Memory B cell (primary cell): ENCODE measurements at regions not wholly inside any gene's neighbourhood (a gene's known extent, or its start where the extent isn't known, plus 50 kb on each side); places are given as distances from the start of the nearest gene placed in this dataset.

Experiments used
- ATAC-seq: fragments of 150-1000 bp; cut with Tn5 transposase; 2 replicates; pipeline ENCODE4 v1.10.0; 2021; ENCODE audit warnings: low read depth, mild to moderate bottlenecking, moderate library complexity
- DNase-seq, 2 donors: peaks; one replicate each; pipeline ENCODE4 v3.0.0; 2022; ENCODE audit warnings: low spot score in 2 of 2
- H3K27ac Mint-ChIP-seq: one replicate; pipeline ENCODE4 v1.8.0; 2022; ENCODE audit warnings: mild to moderate bottlenecking, moderate library complexity, mixed read lengths
- H3K27me3 Mint-ChIP-seq: one replicate; pipeline ENCODE4 v1.8.0; 2022; ENCODE audit warnings: mixed read lengths
- H3K36me3 Mint-ChIP-seq: one replicate; pipeline ENCODE4 v1.8.0; 2022; ENCODE audit warnings: mild to moderate bottlenecking, mixed read lengths
- H3K4me1 Mint-ChIP-seq: one replicate; pipeline ENCODE4 v1.8.0; 2022; ENCODE audit warnings: mixed read lengths
- H3K4me3 Mint-ChIP-seq: one replicate; pipeline ENCODE4 v1.8.0; 2022; ENCODE audit warnings: mild to moderate bottlenecking, moderate library complexity, mixed read lengths
- H3K9me3 Mint-ChIP-seq: one replicate; pipeline ENCODE4 v1.8.0; 2022; ENCODE audit warnings: mixed read lengths

DNA sequence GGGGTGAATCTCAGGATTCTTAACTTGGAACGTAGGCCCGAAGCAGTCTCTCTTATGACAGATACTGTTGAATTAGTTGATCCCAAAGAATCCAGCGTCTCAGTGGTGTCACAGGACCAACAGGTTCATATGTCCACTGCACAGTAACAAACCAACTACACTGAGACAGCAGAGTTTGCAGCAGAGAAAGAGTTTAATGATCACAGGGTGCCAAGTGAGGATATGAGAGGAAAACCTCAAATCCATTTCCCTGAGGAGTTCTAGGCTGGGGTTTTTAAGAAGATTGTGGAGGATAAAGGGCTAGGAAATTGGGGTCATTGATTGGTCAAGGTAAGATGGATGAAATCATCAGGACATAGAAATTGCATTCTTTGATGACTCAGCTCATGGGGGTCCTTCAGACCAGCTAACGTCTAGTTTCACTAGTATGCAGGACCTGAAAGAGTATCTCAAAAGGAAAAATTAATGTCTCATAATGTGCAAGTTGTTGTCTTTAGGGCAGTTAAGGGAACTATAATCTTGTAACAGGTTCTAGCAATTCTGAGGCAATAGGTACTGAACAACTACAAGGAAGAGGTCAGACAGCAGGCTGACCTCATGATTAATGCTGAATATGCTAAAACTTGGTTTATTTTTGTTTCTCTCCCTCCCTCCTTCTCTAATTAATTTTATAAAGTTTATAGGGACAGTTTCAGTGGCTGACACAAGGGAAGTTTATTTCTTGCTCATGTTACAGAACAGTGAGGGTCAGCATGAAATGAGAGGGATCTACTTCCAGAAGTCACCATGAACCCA, 310.9 kb upstream of the NEBL start:
- H3K36me3 Mint-ChIP-seq = no peaks in the 10 kb centered on the region
- no peaks in the 10 kb centered on the region for H3K4me1 Mint-ChIP-seq
- no peak for ATAC-seq
- peaks cover 4% of the 10 kb centered on the region for H3K27me3 Mint-ChIP-seq
- no peak overlapping the region for H3K27ac Mint-ChIP-seq
- peaks cover 4% of the 10 kb centered on the region for H3K9me3 Mint-ChIP-seq
- no peak for DNase-seq
- H3K4me3 Mint-ChIP-seq = no peak overlapping the region

DNA sequence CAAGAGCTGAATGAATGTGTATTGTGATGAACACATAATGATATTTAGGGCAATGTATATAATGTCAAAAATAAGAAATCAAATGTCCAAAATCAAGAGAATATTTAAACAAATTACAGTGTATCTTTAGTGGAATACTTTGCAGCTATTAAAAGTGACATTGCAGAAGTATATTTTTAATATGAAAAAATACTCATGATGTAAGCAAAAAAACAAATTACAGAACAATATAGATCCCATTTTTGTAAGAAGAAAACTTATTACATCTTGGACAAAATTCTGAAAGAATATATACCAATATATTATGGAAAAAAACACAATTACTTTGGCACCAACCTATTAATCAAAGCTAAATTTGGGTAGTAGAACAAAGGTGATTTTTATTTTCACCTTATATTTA, 308.2 kb upstream of the NEBL start:
- H3K36me3 Mint-ChIP-seq = no peaks in the 10 kb centered on the region
- no peak overlapping the region for H3K27ac Mint-ChIP-seq
- H3K4me3 Mint-ChIP-seq = no peak overlapping the region
- DNase-seq (no peak), ATAC-seq (no peak)
- H3K9me3 Mint-ChIP-seq = peaks cover 4% of the 10 kb centered on the region
- H3K4me1 Mint-ChIP-seq = no peaks in the 10 kb centered on the region
- H3K27me3 Mint-ChIP-seq = peaks cover 4% of the 10 kb centered on the region

DNA sequence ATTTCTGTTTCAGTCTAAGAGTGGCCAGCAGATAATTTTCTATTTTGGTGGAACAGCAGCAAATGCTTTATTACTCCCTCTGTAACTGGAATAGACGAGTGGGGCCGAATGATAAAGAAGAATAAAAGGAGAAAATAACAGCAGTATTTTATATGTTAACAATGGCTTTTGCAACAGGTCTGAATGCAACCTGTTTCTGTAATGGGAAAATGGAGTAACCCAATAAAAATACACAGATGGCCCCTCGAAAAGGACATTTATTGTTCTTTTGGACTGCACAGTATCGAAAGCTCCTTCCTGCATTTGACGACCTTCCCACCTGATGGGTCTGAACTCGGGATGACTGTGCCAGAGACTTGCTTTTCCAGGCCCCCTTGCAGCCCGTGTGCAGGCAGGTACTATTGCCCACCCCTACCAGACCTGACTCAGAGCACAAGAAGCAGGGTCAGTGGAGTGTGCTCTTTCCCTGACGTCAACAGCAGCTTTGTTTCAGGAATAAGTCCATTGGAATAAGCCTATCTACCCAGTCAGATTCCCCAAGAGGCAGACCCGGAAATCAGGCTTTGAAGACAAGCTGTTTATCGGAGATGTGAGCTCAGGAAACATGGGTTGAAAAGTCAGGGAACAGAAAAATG, 306.5 kb upstream of the NEBL start:
- DNase-seq (no peak), ATAC-seq (no peak)
- Mint-ChIP-seq H3K4me1 (no peaks in the 10 kb centered on the region), H3K27me3 (peaks cover 4% of the 10 kb centered on the region), H3K4me3 (no peak overlapping the region), H3K27ac (no peak overlapping the region), H3K9me3 (peaks cover 6% of the 10 kb centered on the region), H3K36me3 (no peaks in the 10 kb centered on the region)

DNA sequence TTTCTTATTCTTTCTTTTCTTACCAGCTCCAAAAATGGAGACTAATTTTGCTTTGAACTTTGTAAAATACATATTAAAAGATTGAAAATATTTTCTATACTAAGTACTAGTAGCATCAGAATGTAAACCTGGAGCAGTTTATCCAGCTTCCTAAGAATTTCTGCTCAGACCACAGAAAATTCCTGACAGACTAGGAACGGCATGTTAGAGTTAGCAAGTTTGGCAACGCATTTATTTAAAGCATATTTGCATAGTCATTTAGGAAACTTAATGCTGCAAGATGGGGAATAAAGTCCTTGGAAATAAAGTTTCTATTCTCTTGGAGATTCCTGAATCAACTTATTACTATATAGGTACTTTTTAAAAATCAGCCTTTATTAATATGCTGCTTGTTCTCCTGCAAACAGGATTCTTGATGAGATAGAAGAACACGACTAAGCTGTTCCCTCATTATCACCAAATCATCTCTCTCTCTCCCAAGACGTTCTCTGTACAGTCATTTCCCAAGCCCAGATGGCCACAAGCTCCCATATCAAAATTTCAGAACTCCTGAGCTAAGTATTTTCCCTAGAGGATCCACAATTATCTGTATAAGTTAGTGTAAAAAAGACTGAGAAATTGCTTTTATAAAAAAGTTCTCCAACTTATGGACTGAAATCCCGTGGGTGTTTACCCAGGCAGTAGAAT, 305.8 kb upstream of the NEBL start:
- ATAC-seq = no peak
- peaks cover 11% of the 10 kb centered on the region for H3K9me3 Mint-ChIP-seq
- H3K27ac Mint-ChIP-seq = no peak overlapping the region
- H3K36me3 Mint-ChIP-seq = no peaks in the 10 kb centered on the region
- no peak overlapping the region for H3K4me3 Mint-ChIP-seq
- DNase-seq = no peak
- no peaks in the 10 kb centered on the region for H3K4me1 Mint-ChIP-seq
- peaks cover 3% of the 10 kb centered on the region for H3K27me3 Mint-ChIP-seq

DNA sequence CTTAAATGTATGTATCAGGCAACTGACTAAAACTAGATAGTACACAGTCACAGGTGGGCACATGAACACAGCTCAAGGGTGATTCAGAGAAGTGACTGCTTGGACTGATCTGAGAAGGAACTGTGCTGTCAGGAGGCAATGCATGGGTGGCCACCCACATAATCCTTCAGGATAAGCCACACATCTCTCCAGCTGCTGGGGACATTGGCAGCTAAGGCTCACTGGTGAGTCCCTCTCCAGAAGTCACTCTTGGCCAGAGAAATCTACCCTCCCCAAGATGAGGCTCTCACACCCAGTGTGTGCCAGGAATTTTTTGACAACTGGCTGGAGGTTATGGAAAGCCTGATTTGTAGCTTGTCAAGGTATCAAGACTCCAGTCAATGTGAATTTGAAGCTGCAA, 302.4 kb upstream of the NEBL start:
- H3K27ac Mint-ChIP-seq = no peak overlapping the region
- DNase-seq = no peak
- no peak overlapping the region for H3K4me3 Mint-ChIP-seq
- H3K36me3 Mint-ChIP-seq = no peaks in the 10 kb centered on the region
- no peaks in the 10 kb centered on the region for H3K4me1 Mint-ChIP-seq
- H3K27me3 Mint-ChIP-seq = peaks cover 2% of the 10 kb centered on the region
- ATAC-seq = no peak
- peaks cover 10% of the 10 kb centered on the region for H3K9me3 Mint-ChIP-seq

DNA sequence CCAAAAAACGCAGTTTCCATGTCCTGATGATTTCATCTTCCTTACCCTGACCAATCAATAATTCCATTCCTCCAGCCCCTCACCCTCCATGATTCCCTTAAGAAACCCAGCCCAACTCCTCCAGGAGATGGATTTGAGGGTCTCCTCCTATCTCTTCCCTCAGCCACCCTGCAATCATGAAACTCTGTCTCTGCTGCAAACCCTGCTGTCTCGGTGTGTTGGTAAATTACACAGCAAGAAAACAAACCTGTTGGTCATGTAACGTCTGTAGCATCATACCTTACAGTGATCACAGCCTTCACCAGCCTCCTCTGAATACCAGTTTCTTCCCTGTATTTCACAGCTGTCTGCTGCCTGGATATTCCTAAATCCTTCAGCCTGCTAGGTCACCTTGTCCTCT, 300.7 kb upstream of the NEBL start:
- H3K27ac Mint-ChIP-seq = no peak overlapping the region
- no peaks in the 10 kb centered on the region for H3K36me3 Mint-ChIP-seq
- no peak overlapping the region for H3K4me3 Mint-ChIP-seq
- ATAC-seq (no peak), DNase-seq (no peak)
- no peaks in the 10 kb centered on the region for H3K4me1 Mint-ChIP-seq
- H3K27me3 Mint-ChIP-seq = peaks cover 2% of the 10 kb centered on the region
- peaks cover 10% of the 10 kb centered on the region for H3K9me3 Mint-ChIP-seq

DNA sequence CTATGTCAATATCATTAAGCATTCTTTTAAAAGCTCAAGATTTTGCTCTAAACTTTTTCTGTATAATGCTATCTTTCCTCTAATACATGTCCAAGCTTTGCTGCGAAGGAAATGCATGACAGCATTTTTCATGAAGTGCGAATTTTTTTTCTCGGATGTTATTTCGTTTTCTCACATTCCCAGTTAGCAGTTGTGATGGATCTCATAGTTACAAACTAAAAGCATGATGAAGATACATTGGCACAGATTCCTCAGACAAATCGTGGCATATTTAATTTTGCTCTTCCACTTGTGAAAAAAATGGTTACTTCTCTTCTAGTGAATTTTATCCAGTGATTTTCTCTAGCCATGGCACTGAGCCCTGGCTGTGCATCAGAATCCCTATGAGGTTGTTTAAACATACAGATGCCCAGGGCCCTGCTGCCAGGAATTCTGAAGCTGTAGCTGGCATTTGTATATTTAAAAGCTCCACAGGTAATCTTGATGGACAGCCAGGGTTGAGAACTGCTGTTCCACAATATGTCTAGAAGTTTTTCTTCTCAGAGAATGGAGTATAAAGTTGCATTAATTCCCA, 299.8 kb upstream of the NEBL start:
- DNase-seq = no peak
- Mint-ChIP-seq H3K9me3 (peaks cover 10% of the 10 kb centered on the region), H3K4me1 (no peaks in the 10 kb centered on the region), H3K27ac (no peak overlapping the region), H3K36me3 (no peaks in the 10 kb centered on the region), H3K4me3 (no peak overlapping the region), H3K27me3 (peaks cover 3% of the 10 kb centered on the region)
- no peak for ATAC-seq

DNA sequence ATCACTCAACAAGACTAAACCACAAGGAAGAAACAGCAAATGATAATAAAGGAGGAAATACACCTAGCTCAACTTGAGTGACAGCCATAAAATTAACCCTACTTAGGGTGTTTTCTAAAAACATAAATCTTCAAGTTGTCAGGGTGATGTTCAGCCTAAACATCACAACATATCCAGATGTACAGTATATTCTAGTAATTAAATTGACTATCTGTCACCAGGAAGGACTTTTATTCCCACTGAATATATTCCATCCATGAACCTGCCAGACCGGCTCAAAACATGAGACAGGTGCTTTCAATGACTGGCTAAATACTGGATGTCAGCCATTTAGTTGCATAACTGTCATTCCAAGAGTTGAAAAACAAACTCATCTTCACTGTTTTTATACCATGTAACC, 298.1 kb upstream of the NEBL start:
- Mint-ChIP-seq H3K27me3 (peaks cover 3% of the 10 kb centered on the region), H3K4me1 (no peaks in the 10 kb centered on the region), H3K9me3 (peaks cover 10% of the 10 kb centered on the region), H3K36me3 (no peaks in the 10 kb centered on the region), H3K27ac (no peak overlapping the region), H3K4me3 (no peak overlapping the region)
- no peak for ATAC-seq
- DNase-seq = no peak

DNA sequence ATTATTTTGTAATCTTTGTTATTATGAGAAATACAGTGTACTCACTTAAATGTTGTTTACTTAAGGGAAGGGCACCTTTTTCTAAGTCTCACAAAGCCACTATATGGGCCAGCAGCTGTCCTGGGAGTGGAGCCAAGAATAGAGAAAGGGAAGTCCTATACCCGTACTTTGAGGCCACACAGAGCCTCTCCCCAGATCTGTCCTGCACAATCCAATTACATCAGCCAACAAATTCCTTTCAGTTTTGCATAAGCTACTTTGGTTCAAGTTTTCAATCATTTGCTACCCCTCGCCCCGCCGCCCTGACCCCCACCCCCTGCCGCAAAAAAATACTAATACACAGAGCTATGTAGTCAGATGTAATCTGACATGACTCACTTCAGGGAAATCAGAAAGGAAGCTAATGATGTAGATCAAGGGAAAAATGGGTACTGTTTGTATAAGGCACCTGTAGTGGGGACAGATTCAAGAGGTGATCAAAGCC, 297.4 kb upstream of the NEBL start:
- Mint-ChIP-seq H3K27ac (no peak overlapping the region), H3K36me3 (no peaks in the 10 kb centered on the region), H3K9me3 (peaks cover 10% of the 10 kb centered on the region), H3K27me3 (peaks cover 3% of the 10 kb centered on the region), H3K4me3 (no peak overlapping the region), H3K4me1 (no peaks in the 10 kb centered on the region)
- no peak for DNase-seq
- no peak for ATAC-seq

DNA sequence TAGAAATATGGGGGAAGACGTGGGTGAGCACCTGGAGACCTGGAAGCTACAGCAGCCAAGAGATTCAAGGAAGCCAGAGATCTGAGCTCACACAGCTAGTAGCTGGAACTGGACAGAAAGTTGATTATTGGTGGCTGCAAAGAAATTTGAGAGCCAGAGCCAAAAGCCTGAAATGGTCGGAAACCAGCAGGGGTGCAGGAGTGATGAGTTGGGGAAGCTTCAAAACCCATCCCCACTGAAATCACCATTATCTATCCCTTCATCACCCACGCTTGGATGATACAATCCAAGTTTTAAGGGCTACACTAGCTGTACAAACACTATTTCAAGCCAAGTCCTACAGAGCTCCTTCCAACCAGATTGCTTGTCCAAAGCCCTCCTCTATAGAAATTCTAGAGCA, 296.1 kb upstream of the NEBL start:
- H3K27me3 Mint-ChIP-seq = peaks cover 3% of the 10 kb centered on the region
- no peak overlapping the region for H3K27ac Mint-ChIP-seq
- no peaks in the 10 kb centered on the region for H3K4me1 Mint-ChIP-seq
- ATAC-seq (no peak), DNase-seq (no peak)
- no peaks in the 10 kb centered on the region for H3K36me3 Mint-ChIP-seq
- peaks cover 6% of the 10 kb centered on the region for H3K9me3 Mint-ChIP-seq
- no peak overlapping the region for H3K4me3 Mint-ChIP-seq

DNA sequence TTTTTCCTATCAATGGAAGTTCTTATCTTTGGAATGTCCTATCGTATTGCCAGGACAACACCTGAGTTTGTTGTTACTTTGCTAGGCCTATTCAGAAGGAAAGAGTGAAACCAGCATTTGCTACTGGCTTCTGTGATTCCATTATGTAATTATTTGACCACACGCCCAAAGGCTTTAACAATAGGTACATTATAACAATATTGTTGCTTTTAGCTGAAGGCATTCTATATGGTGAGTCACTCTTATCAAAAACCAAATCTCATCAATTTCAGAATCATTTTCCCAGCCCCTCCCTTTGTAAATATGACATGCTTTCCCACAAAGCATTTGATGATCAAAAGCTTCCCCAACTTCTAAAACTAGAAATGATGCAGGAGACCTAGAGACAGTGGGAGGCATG, 294.4 kb upstream of the NEBL start:
- no peaks in the 10 kb centered on the region for H3K36me3 Mint-ChIP-seq
- peaks cover 1% of the 10 kb centered on the region for H3K9me3 Mint-ChIP-seq
- no peak overlapping the region for H3K27ac Mint-ChIP-seq
- no peak overlapping the region for H3K4me3 Mint-ChIP-seq
- ATAC-seq (no peak), DNase-seq (no peak)
- peaks cover 3% of the 10 kb centered on the region for H3K27me3 Mint-ChIP-seq
- H3K4me1 Mint-ChIP-seq = no peaks in the 10 kb centered on the region

DNA sequence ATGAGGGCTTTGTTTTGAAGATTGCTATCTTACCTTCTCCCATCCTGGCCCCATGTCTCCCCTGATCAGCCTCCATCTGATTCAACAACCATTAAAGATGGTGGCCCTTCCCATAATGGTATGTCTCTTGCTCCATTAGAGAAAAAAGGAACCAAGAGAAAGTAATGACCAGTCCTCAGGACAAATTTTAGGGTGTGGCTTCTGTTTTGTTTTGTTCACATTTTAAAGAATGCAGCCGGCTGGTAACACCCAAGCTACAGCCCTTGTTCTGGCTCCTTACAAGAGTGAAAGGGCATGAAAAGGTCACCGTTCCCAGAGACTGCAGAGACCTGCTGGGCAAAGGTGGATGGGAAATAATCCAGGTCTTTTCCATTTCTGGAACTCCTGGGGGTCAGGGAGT, 287.9 kb upstream of the NEBL start:
- peaks cover 1% of the 10 kb centered on the region for H3K9me3 Mint-ChIP-seq
- DNase-seq = no peak
- no peaks in the 10 kb centered on the region for H3K36me3 Mint-ChIP-seq
- H3K4me3 Mint-ChIP-seq = no peak overlapping the region
- no peak for ATAC-seq
- no peak overlapping the region for H3K27ac Mint-ChIP-seq
- no peaks in the 10 kb centered on the region for H3K4me1 Mint-ChIP-seq
- H3K27me3 Mint-ChIP-seq = no peaks in the 10 kb centered on the region

DNA sequence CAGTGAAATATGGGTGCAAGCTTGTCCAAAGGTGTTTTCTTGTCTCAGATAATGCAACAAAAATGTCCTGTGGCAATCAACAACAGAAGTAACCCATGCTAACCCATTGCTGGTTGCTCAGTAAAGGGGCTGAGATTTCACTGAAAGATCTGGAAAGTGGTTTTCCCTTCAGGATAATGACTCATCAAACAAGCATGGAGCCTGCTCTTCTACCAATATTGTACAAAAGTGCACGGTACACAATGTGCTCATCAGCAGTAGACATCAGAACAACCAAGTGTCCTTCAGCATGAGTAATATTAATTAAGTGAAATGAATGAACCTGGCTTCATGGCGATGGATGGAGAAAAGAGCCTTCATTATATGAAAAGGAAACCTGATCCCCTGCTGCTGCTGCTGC, 287.1 kb upstream of the NEBL start:
- Mint-ChIP-seq H3K9me3 (peaks cover 4% of the 10 kb centered on the region), H3K27me3 (peaks cover 3% of the 10 kb centered on the region), H3K4me3 (no peak overlapping the region), H3K27ac (no peak overlapping the region), H3K36me3 (no peaks in the 10 kb centered on the region), H3K4me1 (no peaks in the 10 kb centered on the region)
- ATAC-seq = no peak
- DNase-seq = no peak

DNA sequence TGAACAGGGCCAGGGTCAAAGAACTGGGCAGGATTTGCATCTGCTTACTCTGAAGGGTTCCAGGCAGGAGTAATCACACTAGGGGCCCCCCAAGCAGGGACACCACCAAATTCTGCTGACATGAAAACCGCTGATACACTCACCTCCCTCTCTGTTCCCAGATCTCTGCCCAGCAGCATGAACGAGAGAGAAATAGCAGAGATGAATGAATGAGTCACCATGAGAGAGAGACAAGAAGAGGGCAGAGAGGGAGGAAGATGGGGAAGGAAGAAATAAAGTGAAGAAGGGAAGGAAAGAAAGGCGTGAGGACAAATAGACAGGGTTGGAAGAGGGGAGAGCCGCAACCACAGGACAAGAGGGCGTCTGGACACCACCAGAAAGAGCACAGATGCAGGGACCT, 285.9 kb upstream of the NEBL start:
- Mint-ChIP-seq H3K36me3 (no peaks in the 10 kb centered on the region), H3K27me3 (peaks cover 3% of the 10 kb centered on the region), H3K4me1 (no peaks in the 10 kb centered on the region), H3K27ac (no peak overlapping the region), H3K9me3 (peaks cover 3% of the 10 kb centered on the region), H3K4me3 (no peak overlapping the region)
- ATAC-seq (no peak), DNase-seq (no peak)
